Colonic mucosa (tissue), 4 donors: ENCODE measurements at regions not wholly inside any gene's neighbourhood (a gene's known extent, or its start where the extent isn't known, plus 50 kb on each side); places are given as distances from the start of the nearest gene placed in this dataset.

Source experiments
- DNase-seq: peaks from one replicate; pipeline ENCODE4 v3.0.0-alpha.2; 2020
- H3K27ac ChIP-seq: fragments of 200-600 bp; one replicate; pipeline ENCODE4 v1.8.0; 2021
- H3K27me3 ChIP-seq: fragments of 200-600 bp; one replicate; pipeline ENCODE4 v1.8.0; 2021
- H3K36me3 ChIP-seq: fragments of 200-600 bp; one replicate; pipeline ENCODE4 v1.8.0; 2021
- H3K4me1 ChIP-seq: fragments of 200-600 bp; one replicate; pipeline ENCODE4 v1.8.0; 2021; ENCODE audit warnings: mild to moderate bottlenecking
- H3K4me3 ChIP-seq: fragments of 200-600 bp; one replicate; pipeline ENCODE4 v1.8.0; 2021
- H3K9ac ChIP-seq, 2 donors: one replicate each; pipeline ENCODE4 v1.7.0; 2013; ENCODE audit warnings: control low read depth in 2 of 2, low read depth in 2 of 2, low read length in 2 of 2
- H3K9me3 ChIP-seq: fragments of 200-600 bp; one replicate; pipeline ENCODE4 v1.8.0; 2021
- CTCF ChIP-seq: fragments of 200-600 bp; IDR thresholded peaks from one replicate; pipeline ENCODE4 v1.8.0; 2022; ENCODE audit warnings: antibody characterized with exemption, mild to moderate bottlenecking
- intact Hi-C: fragments of 100-400 bp; cut with DNase I; formaldehyde crosslinking; loops from one replicate; pipeline ENCODE4 v1.14.1; 2022
- donor health status: healthy.
- donor health status: DM: no; HTN: no; CAD: no.
- donor health status: DM: no; HTN: no; CAD: no.

- no peak for TF ChIP-seq CTCF
- H3K9ac ChIP-seq, result no peak overlapping the region
- no peaks in the 10 kb centered on the region for H3K9me3 ChIP-seq
- no peak for DNase-seq
- intact Hi-C loops, result loop anchor here (10.0 kb wide), 1 partner anchor 995 kb away; no protein-coding TSS in a partner anchor
- no peak overlapping the region for H3K4me3 ChIP-seq
- no peaks in the 10 kb centered on the region for H3K4me1 ChIP-seq
- H3K27ac ChIP-seq, result no peak overlapping the region
- H3K36me3 ChIP-seq, result no peaks in the 10 kb centered on the region
- no peaks in the 10 kb centered on the region for H3K27me3 ChIP-seq
Observed at GRCh38 chr11:111439901-111440300, 60.8 kb upstream of the POU2AF1 start.

- Histone ChIP-seq H3K4me3 (no peak overlapping the region), H3K27ac (no peak overlapping the region), H3K4me1 (no peaks in the 10 kb centered on the region), H3K27me3 (no peaks in the 10 kb centered on the region), H3K36me3 (no peaks in the 10 kb centered on the region), H3K9me3 (no peaks in the 10 kb centered on the region), H3K9ac (no peak overlapping the region)
- intact Hi-C loops, result no loop called here
- TF ChIP-seq CTCF, result no peak
- DNase-seq, result no peak
Observed at GRCh38 chr11:111438846-111439520, 59.9 kb upstream of the POU2AF1 start.

GRCh38 chr11:111438168-111438567 lies 59.1 kb upstream of the POU2AF1 start:
- Histone ChIP-seq H3K4me3 (no peak overlapping the region), H3K27ac (no peak overlapping the region), H3K9ac (no peak overlapping the region), H3K36me3 (no peaks in the 10 kb centered on the region), H3K27me3 (no peaks in the 10 kb centered on the region), H3K4me1 (no peaks in the 10 kb centered on the region), H3K9me3 (no peaks in the 10 kb centered on the region)
- DNase-seq, result no peak
- intact Hi-C loops, result no loop called here
- TF ChIP-seq CTCF, result no peak

GRCh38 chr11:111435046-111435698 lies 56.1 kb upstream of the POU2AF1 start:
- no peak for DNase-seq
- intact Hi-C loops, result no loop called here

GRCh38 chr11:111429066-111429506 lies 50.0 kb upstream of the POU2AF1 start:
- H3K4me1 ChIP-seq, result no peaks in the 10 kb centered on the region
- no peak overlapping the region for H3K4me3 ChIP-seq
- no peaks in the 10 kb centered on the region for H3K36me3 ChIP-seq
- intact Hi-C loops, result no loop called here
- H3K27me3 ChIP-seq, result no peaks in the 10 kb centered on the region
- no peaks in the 10 kb centered on the region for H3K9me3 ChIP-seq
- no peak overlapping the region for H3K27ac ChIP-seq
- peak; percentile 86 for DNase-seq
- peak; percentile 71 for TF ChIP-seq CTCF
- H3K9ac ChIP-seq, result no peak overlapping the region

More at GRCh38 chr11:111435046-111435698, 56.1 kb upstream of the POU2AF1 start:
- no peaks in the 10 kb centered on the region for H3K9me3 ChIP-seq
- H3K27me3 ChIP-seq, result no peaks in the 10 kb centered on the region
- no peak for TF ChIP-seq CTCF
- no peaks in the 10 kb centered on the region for H3K4me1 ChIP-seq
- H3K4me3 ChIP-seq, result no peak overlapping the region
- no peak overlapping the region for H3K27ac ChIP-seq
- no peaks in the 10 kb centered on the region for H3K36me3 ChIP-seq
- H3K9ac ChIP-seq, result no peak overlapping the region
